ENCODE measurements at regions not wholly inside any gene's neighbourhood (a gene's known extent, or its start where the extent isn't known, plus 50 kb on each side); places are given as distances from the start of the nearest gene placed in this dataset.

- FAIRE-seq (no peak), DNase-seq (ENCODE audit: low read depth, low spot score) (no peak)
- Histone ChIP-seq H2AFZ (ENCODE audit: low read depth, low read length) (no peak overlapping the region), H3K4me3 (replicated peaks in 1 of 3; ENCODE audit: insufficient read depth in 1 of 3, low read depth in 1 of 3, low read length in 3 of 3) (no peak overlapping the region), H3K4me1 (ENCODE audit: control insufficient read depth, extremely low read depth, insufficient read depth, low read length) (peaks cover 8% of the 10 kb centered on the region), H3K9me1 (replicated peaks; ENCODE audit: control insufficient read depth, extremely low read depth, insufficient read depth, low read length) (no peaks in the 10 kb centered on the region), H3K27ac (ENCODE audit: insufficient read depth, low read depth, low read length) (no peak overlapping the region), H3K4me2 (ENCODE audit: insufficient read depth, low read length) (no peak overlapping the region), H3K36me3 (ENCODE audit: control insufficient read depth in 2 of 2, extremely low read depth in 1 of 2, insufficient read depth in 2 of 2, low read length in 2 of 2) (no peaks in the 10 kb centered on the region), H4K20me1 (replicated peaks; ENCODE audit: control insufficient read depth, extremely low read depth, insufficient read depth, low read length) (no peaks in the 10 kb centered on the region), H3K27me3 (ENCODE audit: control insufficient read depth in 2 of 2, insufficient read depth in 2 of 2, low read length in 2 of 2) (no peaks in the 10 kb centered on the region), H3K79me2 (ENCODE audit: control insufficient read depth, insufficient read depth, low read length) (no peaks in the 10 kb centered on the region), H3K9ac (replicated peaks; ENCODE audit: extremely low read depth, insufficient read depth, low read length) (no peak overlapping the region), H3K9me3 (replicated peaks; ENCODE audit: control insufficient read depth, insufficient read depth, low read length) (no peaks in the 10 kb centered on the region)
- dilution Hi-C loops (cut with MboI; ENCODE audit: extremely low pct_ligation_motif_present, low sequenced_read_pairs) (no loop called here), intact Hi-C loops (cut with micrococcal nuclease) (no loop called here)
- TF ChIP-seq POLR2A (IDR thresholded peaks at IDR 0.05; ENCODE audit: low read depth, low read length) (no peak), EZH2 (IDR thresholded peaks at IDR 0.05; ENCODE audit: borderline replicate concordance, low read depth, low read length, severe bottlenecking) (no peak)
- TF ChIP-seq, protein P1, sequence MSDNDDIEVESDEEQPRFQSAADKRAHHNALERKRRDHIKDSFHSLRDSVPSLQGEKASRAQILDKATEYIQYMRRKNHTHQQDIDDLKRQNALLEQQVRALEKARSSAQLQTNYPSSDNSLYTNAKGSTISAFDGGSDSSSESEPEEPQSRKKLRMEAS (IDR thresholded peaks at IDR 0.05; ENCODE audit: insufficient read depth, insufficient read length) = no peak
- TF ChIP-seq, protein P2, sequence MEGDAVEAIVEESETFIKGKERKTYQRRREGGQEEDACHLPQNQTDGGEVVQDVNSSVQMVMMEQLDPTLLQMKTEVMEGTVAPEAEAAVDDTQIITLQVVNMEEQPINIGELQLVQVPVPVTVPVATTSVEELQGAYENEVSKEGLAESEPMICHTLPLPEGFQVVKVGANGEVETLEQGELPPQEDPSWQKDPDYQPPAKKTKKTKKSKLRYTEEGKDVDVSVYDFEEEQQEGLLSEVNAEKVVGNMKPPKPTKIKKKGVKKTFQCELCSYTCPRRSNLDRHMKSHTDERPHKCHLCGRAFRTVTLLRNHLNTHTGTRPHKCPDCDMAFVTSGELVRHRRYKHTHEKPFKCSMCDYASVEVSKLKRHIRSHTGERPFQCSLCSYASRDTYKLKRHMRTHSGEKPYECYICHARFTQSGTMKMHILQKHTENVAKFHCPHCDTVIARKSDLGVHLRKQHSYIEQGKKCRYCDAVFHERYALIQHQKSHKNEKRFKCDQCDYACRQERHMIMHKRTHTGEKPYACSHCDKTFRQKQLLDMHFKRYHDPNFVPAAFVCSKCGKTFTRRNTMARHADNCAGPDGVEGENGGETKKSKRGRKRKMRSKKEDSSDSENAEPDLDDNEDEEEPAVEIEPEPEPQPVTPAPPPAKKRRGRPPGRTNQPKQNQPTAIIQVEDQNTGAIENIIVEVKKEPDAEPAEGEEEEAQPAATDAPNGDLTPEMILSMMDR (IDR thresholded peaks at IDR 0.05; ENCODE audit: extremely low read depth in 1 of 2, insufficient read depth in 1 of 2, low read depth in 1 of 2, low read length in 2 of 2) = no peak
- POLR2A ChIA-PET = no interaction called here
- BruUV-seq (replicated peaks) = no TSS peak
- CTCF ChIA-PET = no interaction called here
Measured at GRCh38 chr10:4262870-4263600, 478.0 kb upstream of the KLF6 start.

DNA sequence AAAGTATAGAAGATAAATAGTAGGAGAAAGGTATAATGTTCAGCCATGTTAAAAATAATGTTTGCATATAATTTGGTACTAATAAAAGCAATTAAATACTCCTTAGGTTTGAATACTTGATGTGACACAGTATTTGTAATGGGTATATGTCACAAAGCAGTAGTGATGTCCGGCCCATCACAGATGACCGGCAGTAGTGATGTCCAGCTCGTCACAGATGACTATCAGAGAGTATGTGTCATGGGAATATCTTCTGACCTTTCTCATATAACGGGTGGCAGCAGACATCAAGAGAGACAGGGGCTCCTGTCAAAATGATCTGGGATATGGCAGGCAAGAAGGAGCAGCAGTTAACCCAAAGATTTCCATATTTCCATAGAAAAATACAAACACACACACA lies 477.4 kb upstream of the KLF6 start:
- ChIA-PET POLR2A (no interaction called here), CTCF (no interaction called here)
- no TSS peak for BruUV-seq (replicated peaks)

More for the DNA sequence above, 477.4 kb upstream of the KLF6 start:
- Histone ChIP-seq H3K27ac (ENCODE audit: insufficient read depth, low read depth, low read length) (no peak overlapping the region), H3K27me3 (ENCODE audit: control insufficient read depth in 2 of 2, insufficient read depth in 2 of 2, low read length in 2 of 2) (no peaks in the 10 kb centered on the region), H3K9me3 (replicated peaks; ENCODE audit: control insufficient read depth, insufficient read depth, low read length) (no peaks in the 10 kb centered on the region), H3K9ac (replicated peaks; ENCODE audit: extremely low read depth, insufficient read depth, low read length) (no peak overlapping the region), H3K79me2 (ENCODE audit: control insufficient read depth, insufficient read depth, low read length) (no peaks in the 10 kb centered on the region), H3K36me3 (ENCODE audit: control insufficient read depth in 2 of 2, extremely low read depth in 1 of 2, insufficient read depth in 2 of 2, low read length in 2 of 2) (no peaks in the 10 kb centered on the region), H3K4me3 (replicated peaks in 1 of 3; ENCODE audit: insufficient read depth in 1 of 3, low read depth in 1 of 3, low read length in 3 of 3) (no peak overlapping the region), H3K4me2 (ENCODE audit: insufficient read depth, low read length) (no peak overlapping the region), H2AFZ (ENCODE audit: low read depth, low read length) (no peak overlapping the region), H3K4me1 (ENCODE audit: control insufficient read depth, extremely low read depth, insufficient read depth, low read length) (peaks cover 8% of the 10 kb centered on the region), H4K20me1 (replicated peaks; ENCODE audit: control insufficient read depth, extremely low read depth, insufficient read depth, low read length) (no peaks in the 10 kb centered on the region), H3K9me1 (replicated peaks; ENCODE audit: control insufficient read depth, extremely low read depth, insufficient read depth, low read length) (no peaks in the 10 kb centered on the region)
- no peak for DNase-seq (ENCODE audit: low read depth, low spot score)
- intact Hi-C loops (cut with micrococcal nuclease) = no loop called here
- TF ChIP-seq JUN (IDR thresholded peaks at IDR 0.05; ENCODE audit: borderline replicate concordance, insufficient read depth, insufficient read length, low read depth) = no peak
- TF ChIP-seq, protein P1 (IDR thresholded peaks at IDR 0.05; ENCODE audit: insufficient read depth, insufficient read length) = no peak
- no peak for TF ChIP-seq MYC (IDR thresholded peaks at IDR 0.05; ENCODE audit: low read depth, low read length)
- TF ChIP-seq POLR2A (IDR thresholded peaks at IDR 0.05; ENCODE audit: low read depth, low read length) = no peak
- no peak for TF ChIP-seq GATA2 (IDR thresholded peaks at IDR 0.05; ENCODE audit: insufficient read depth, insufficient read length, low read depth, low read length)
- TF ChIP-seq FOS (IDR thresholded peaks at IDR 0.05; ENCODE audit: borderline replicate concordance, insufficient read depth, low read length) = no peak
- TF ChIP-seq POLR2AphosphoS5 (IDR thresholded peaks at IDR 0.05; ENCODE audit: insufficient read depth, low read depth, low read length) = no peak
- TF ChIP-seq EZH2 (IDR thresholded peaks at IDR 0.05; ENCODE audit: borderline replicate concordance, low read depth, low read length, severe bottlenecking) = no peak
- TF ChIP-seq, protein P2 (IDR thresholded peaks at IDR 0.05; ENCODE audit: extremely low read depth in 1 of 2, insufficient read depth in 1 of 2, low read depth in 1 of 2, low read length in 2 of 2) = no peak
- FAIRE-seq = no peak
- dilution Hi-C loops (cut with MboI; ENCODE audit: extremely low pct_ligation_motif_present, low sequenced_read_pairs) = no loop called here
